IMR-90 (cell line): ENCODE measurements at regions not wholly inside any gene's neighbourhood (a gene's known extent, or its start where the extent isn't known, plus 50 kb on each side); places are given as distances from the start of the nearest gene placed in this dataset.

Experiments used
- BHLHE40 ChIP-seq: fragments of 150-350 bp; IDR thresholded peaks from 2 replicates; pipeline ENCODE4 v1.6.1; 2016; ENCODE audit warnings: mild to moderate bottlenecking, low read depth, low read length
- CEBPB ChIP-seq: IDR thresholded peaks from 2 replicates; pipeline ENCODE4 v1.6.1; 2012; ENCODE audit warnings: low read depth, low read length, improper control_type of control experiment
- CTCF ChIP-seq: conservative IDR thresholded peaks from 2 replicates; pipeline ENCODE4 v1.5.1; 2012; ENCODE audit warnings: mild to moderate bottlenecking, low read depth, low read length, improper control_type of control experiment
- ELK1 ChIP-seq: fragments of 150-350 bp; IDR thresholded peaks from 2 replicates; pipeline ENCODE4 v1.6.1; 2016; ENCODE audit warnings: low read depth, mild to moderate bottlenecking, low read length, moderate library complexity, borderline replicate concordance
- MAFK ChIP-seq: IDR thresholded peaks from 2 replicates; pipeline ENCODE4 v1.6.1; 2012; ENCODE audit warnings: low read depth, low read length, improper control_type of control experiment
- MAZ ChIP-seq: IDR thresholded peaks from 2 replicates; pipeline ENCODE4 v1.6.1; 2012; ENCODE audit warnings: low read depth, mild to moderate bottlenecking, low read length, improper control_type of control experiment, moderate library complexity, borderline replicate concordance
- MXI1 ChIP-seq: IDR thresholded peaks from 2 replicates; pipeline ENCODE4 v1.6.1; 2012; ENCODE audit warnings: low read depth, mild to moderate bottlenecking, low read length, moderate library complexity, borderline replicate concordance
- NFE2L2 ChIP-seq: fragments of 150-350 bp; IDR thresholded peaks from 2 replicates; pipeline ENCODE4 v1.6.1; 2016; ENCODE audit warnings: low read depth, mild to moderate bottlenecking, low read length
- POLR2A ChIP-seq: IDR thresholded peaks from 2 replicates; pipeline ENCODE4 v1.6.1; 2012; ENCODE audit warnings: mild to moderate bottlenecking, low read depth, low read length
- RAD21 ChIP-seq: IDR thresholded peaks from 2 replicates; pipeline ENCODE4 v1.6.1; 2012; ENCODE audit warnings: low read length, improper control_type of control experiment
- RFX5 ChIP-seq: IDR thresholded peaks from 2 replicates; pipeline ENCODE4 v1.8.0; 2012; ENCODE audit warnings: low read depth, mild to moderate bottlenecking, low read length, moderate library complexity
- SMC3 ChIP-seq: fragments of 150-350 bp; IDR thresholded peaks from 2 replicates; pipeline ENCODE4 v1.6.1; 2016; ENCODE audit warnings: low read depth, mild to moderate bottlenecking, antibody characterized with exemption, low read length, moderate library complexity
- USF2 ChIP-seq: fragments of 150-350 bp; IDR thresholded peaks from 2 replicates; pipeline ENCODE4 v1.6.1; 2017; ENCODE audit warnings: mild to moderate bottlenecking, antibody characterized with exemption, low read length, low read depth

- TF ChIP-seq RFX5, result no peak
- no peak for TF ChIP-seq CTCF
- TF ChIP-seq RAD21, result no peak
- TF ChIP-seq USF2, result no peak
- TF ChIP-seq POLR2A, result no peak
- TF ChIP-seq ELK1, result no peak
- no peak for TF ChIP-seq MAZ
- no peak for TF ChIP-seq MAFK
- no peak for TF ChIP-seq BHLHE40
- no peak for TF ChIP-seq SMC3
- TF ChIP-seq NFE2L2, result no peak
- no peak for TF ChIP-seq CEBPB
- no peak for TF ChIP-seq MXI1
Measured at GRCh38 chr1:5312862-5313261, 658.5 kb downstream of the AJAP1 start.
